H9 (cell line): ENCODE measurements at regions not wholly inside any gene's neighbourhood (a gene's known extent, or its start where the extent isn't known, plus 50 kb on each side); places are given as distances from the start of the nearest gene placed in this dataset.

Source experiments
- DNase-seq: peaks from one replicate; pipeline ENCODE4 v3.0.0-alpha.2; 2017
- H2AFZ ChIP-seq: one replicate; pipeline ENCODE4 v1.6.1; 2013; ENCODE audit warnings: mild to moderate bottlenecking, low read length, control low read depth, moderate library complexity
- H2AK5ac ChIP-seq: 2 replicates; pipeline ENCODE4 v1.6.1; 2013; ENCODE audit warnings: low read length, control low read depth, mixed read lengths; ENCODE audit not compliant: insufficient read length
- H2BK120ac ChIP-seq: one replicate; pipeline ENCODE4 v1.6.1; 2013; ENCODE audit warnings: low read depth, mild to moderate bottlenecking, low read length, control low read depth, inconsistent platforms; ENCODE audit not compliant: poor library complexity, severe bottlenecking
- H2BK12ac ChIP-seq: 2 replicates; pipeline ENCODE4 v1.6.1; 2013; ENCODE audit warnings: low read length, control low read depth, mixed read lengths, low read depth; ENCODE audit not compliant: insufficient read length
- H2BK15ac ChIP-seq: 2 replicates; pipeline ENCODE4 v1.6.1; 2013; ENCODE audit warnings: low read depth, low read length, control low read depth
- H2BK20ac ChIP-seq: one replicate; pipeline ENCODE4 v1.6.1; 2013; ENCODE audit warnings: low read depth, mild to moderate bottlenecking, low read length, control low read depth, inconsistent platforms; ENCODE audit not compliant: poor library complexity, severe bottlenecking
- H2BK5ac ChIP-seq: 2 replicates; pipeline ENCODE4 v1.6.1; 2013; ENCODE audit warnings: low read length, control low read depth, mixed read lengths; ENCODE audit not compliant: insufficient read length
- H3K14ac ChIP-seq: 2 replicates; pipeline ENCODE4 v1.6.1; 2013; ENCODE audit warnings: low read length, control low read depth; ENCODE audit not compliant: insufficient read depth
- H3K18ac ChIP-seq: 2 replicates; pipeline ENCODE4 v1.6.1; 2013; ENCODE audit warnings: low read depth, mild to moderate bottlenecking, mixed read lengths, low read length, control low read depth; ENCODE audit not compliant: insufficient read length
- H3K23ac ChIP-seq: 2 replicates; pipeline ENCODE4 v1.6.1; 2013; ENCODE audit warnings: low read length, control low read depth, mixed read lengths, low read depth; ENCODE audit not compliant: insufficient read length
- H3K23me2 ChIP-seq: 2 replicates; pipeline ENCODE4 v1.6.1; 2013; ENCODE audit warnings: low read depth, mild to moderate bottlenecking, mixed read lengths, low read length, control low read depth; ENCODE audit not compliant: insufficient read length, poor library complexity, severe bottlenecking
- H3K27ac ChIP-seq: 2 replicates; pipeline ENCODE4 v1.5.1; 2013; ENCODE audit warnings: low read length, control low read depth, mixed read lengths, low read depth; ENCODE audit not compliant: insufficient read length
- H3K27me3 ChIP-seq: 2 replicates; pipeline ENCODE4 v1.6.1; 2013; ENCODE audit warnings: low read length, control low read depth, inconsistent platforms; ENCODE audit not compliant: insufficient read depth
- H3K4ac ChIP-seq: 2 replicates; pipeline ENCODE4 v1.6.1; 2013; ENCODE audit warnings: low read depth, mild to moderate bottlenecking, control low read depth, inconsistent platforms, low read length, moderate library complexity
- H3K4me1 ChIP-seq: 2 replicates; pipeline ENCODE4 v1.6.1; 2013; ENCODE audit warnings: low read length, control low read depth, inconsistent platforms; ENCODE audit not compliant: insufficient read depth
- H3K4me2 ChIP-seq: 2 replicates; pipeline ENCODE4 v1.6.1; 2013; ENCODE audit warnings: low read length, control low read depth, mixed read lengths; ENCODE audit not compliant: insufficient read length, insufficient read depth
- H3K56ac ChIP-seq: 2 replicates; pipeline ENCODE4 v1.6.1; 2013; ENCODE audit warnings: low read depth, mild to moderate bottlenecking, mixed read lengths, low read length, control low read depth; ENCODE audit not compliant: insufficient read length
- H3K79me1 ChIP-seq: 2 replicates; pipeline ENCODE4 v1.6.1; 2013; ENCODE audit warnings: low read depth, mild to moderate bottlenecking, moderate library complexity, low read length, control low read depth, inconsistent platforms; ENCODE audit not compliant: insufficient read depth, poor library complexity, severe bottlenecking
- H3K79me2 ChIP-seq: 2 replicates; pipeline ENCODE4 v1.6.1; 2013; ENCODE audit warnings: low read length, control low read depth, inconsistent platforms; ENCODE audit not compliant: insufficient read depth
- H3K9ac ChIP-seq: 2 replicates; pipeline ENCODE4 v1.6.1; 2013; ENCODE audit warnings: low read length, control low read depth, mixed read lengths; ENCODE audit not compliant: insufficient read length; ENCODE audit errors: extremely low read depth
- H3K9me3 ChIP-seq: one replicate; pipeline ENCODE4 v1.6.1; 2013; ENCODE audit warnings: low read depth, low read length, inconsistent platforms; ENCODE audit not compliant: control insufficient read depth
- H3T11ph ChIP-seq: one replicate; pipeline ENCODE4 v1.6.1; 2013; ENCODE audit warnings: mild to moderate bottlenecking, low read length, control low read depth, inconsistent platforms
- H4K20me1 ChIP-seq: one replicate; pipeline ENCODE4 v1.6.1; 2013; ENCODE audit not compliant: control insufficient read depth, insufficient read length, insufficient read depth
- H4K5ac ChIP-seq: 2 replicates; pipeline ENCODE4 v1.6.1; 2013; ENCODE audit warnings: low read depth, mild to moderate bottlenecking, mixed read lengths, low read length, control low read depth; ENCODE audit not compliant: insufficient read length
- H4K8ac ChIP-seq: replicated peaks from 2 replicates; pipeline ENCODE4 v1.6.1; 2013; ENCODE audit warnings: low read length, control low read depth, mixed read lengths, low read depth; ENCODE audit not compliant: insufficient read length
- H4K91ac ChIP-seq: 2 replicates; pipeline ENCODE4 v1.6.1; 2013; ENCODE audit warnings: low read depth, mild to moderate bottlenecking, moderate library complexity, mixed read lengths, low read length, control low read depth; ENCODE audit not compliant: insufficient read length
- H3K27ac Mint-ChIP-seq, 3 experiments: 2 replicates in 2 of 3; 3 replicates in 1 of 3; pipeline ENCODE4 v1.8.0; 2020 to 2021; ENCODE audit warnings: mixed read lengths in 3 of 3, mild to moderate bottlenecking in 1 of 3, moderate library complexity in 1 of 3
- H3K27me3 Mint-ChIP-seq: 2 replicates; pipeline ENCODE4 v1.8.0; 2021; ENCODE audit warnings: low read depth, mild to moderate bottlenecking, moderate library complexity, mixed read lengths
- H3K36me3 Mint-ChIP-seq, 3 experiments: 2 replicates in 2 of 3; 3 replicates in 1 of 3; pipeline ENCODE4 v1.8.0; 2020 to 2021; ENCODE audit warnings: low read depth in 3 of 3, mixed read lengths in 3 of 3; ENCODE audit not compliant: insufficient read depth in 1 of 3
- H3K4me1 Mint-ChIP-seq, 2 experiments: 2 replicates each; pipeline ENCODE4 v1.8.0; 2020; ENCODE audit warnings: mixed read lengths in 2 of 2
- H3K4me3 Mint-ChIP-seq, 2 experiments: 2 replicates in 1 of 2; 3 replicates in 1 of 2; pipeline ENCODE4 v1.8.0; 2020 to 2021; ENCODE audit warnings: mild to moderate bottlenecking in 2 of 2, mixed read lengths in 2 of 2, moderate library complexity in 1 of 2
- H3K9me3 Mint-ChIP-seq, 2 experiments: 2 replicates in 1 of 2; 3 replicates in 1 of 2; pipeline ENCODE4 v1.8.0; 2020; ENCODE audit warnings: mild to moderate bottlenecking in 2 of 2, mixed read lengths in 2 of 2, moderate library complexity in 1 of 2
- WGBS: extraction: QIAGEN DNeasy Blood & Tissue Kit; methylation state at CpG from one replicate; pipeline ENCODE4 v1.1.7; 2013; ENCODE audit warnings: missing lambda C conversion rate, low lambda C conversion rate, mixed read lengths; ENCODE audit not compliant: insufficient read length; ENCODE audit errors: extremely low coverage; 5-methylcytosine and 5-hydroxymethylcytosine counted together
- TF ChIP-seq, protein P1 (sequence below): fragments of 200-600 bp; sonication (generic); conservative IDR thresholded peaks from 3 replicates; pipeline ENCODE4 v1.8.0; 2021; ENCODE audit warnings: antibody characterized with exemption, mild to moderate bottlenecking

DNA sequence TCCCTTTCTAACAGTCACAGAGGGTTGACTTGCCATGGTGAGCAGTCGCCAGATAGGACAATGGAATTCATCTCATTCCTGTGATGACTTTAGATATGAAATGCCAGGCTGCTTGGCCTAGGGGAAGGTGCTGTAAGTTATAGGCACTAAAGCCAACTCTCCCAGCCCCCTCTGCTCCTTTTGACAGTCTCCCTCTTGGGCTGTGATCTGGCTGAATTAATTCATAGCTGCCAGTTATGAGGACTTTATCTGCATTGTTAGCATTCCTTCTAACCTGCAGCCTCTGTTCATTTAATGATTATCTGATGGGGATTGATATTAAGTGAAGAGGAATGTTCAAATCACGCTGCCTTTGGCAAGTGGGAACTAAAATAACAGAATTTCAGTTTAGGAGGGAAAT is 427.1 kb upstream of the RASGRP1 start:
- Histone ChIP-seq H4K20me1 (no peaks in the 10 kb centered on the region), H2BK120ac (no peak overlapping the region), H3K9me3 (no peaks in the 10 kb centered on the region), H3K23me2 (no peaks in the 10 kb centered on the region), H2AK5ac (no peak overlapping the region), H2BK15ac (no peak overlapping the region), H2BK5ac (no peak overlapping the region), H3K27me3 (no peaks in the 10 kb centered on the region), H3K27ac (no peak overlapping the region), H3K79me2 (no peaks in the 10 kb centered on the region), H3K79me1 (no peaks in the 10 kb centered on the region), H4K91ac (no peak overlapping the region), H2BK20ac (no peak overlapping the region), H3K18ac (no peak overlapping the region), H4K5ac (no peak overlapping the region), H3K4me1 (no peaks in the 10 kb centered on the region), H2AFZ (no peak overlapping the region), H3K14ac (no peak overlapping the region), H3K4ac (no peak overlapping the region), H3K9ac (no peak overlapping the region), H4K8ac (no peak overlapping the region), H3K56ac (no peak overlapping the region), H3T11ph (no peak overlapping the region), H2BK12ac (no peak overlapping the region), H3K23ac (no peak overlapping the region), H3K4me2 (no peak overlapping the region)
- no CpG with 5 or more reads among the region's 2 CpGs for WGBS
- Mint-ChIP-seq H3K27me3 (no peaks in the 10 kb centered on the region; the same call in 1 of the 2 replicates), H3K9me3 (no peaks in the 10 kb centered on the region), H3K4me1 (no peaks in the 10 kb centered on the region), H3K36me3 (no peaks in the 10 kb centered on the region), H3K27ac (no peak overlapping the region), H3K4me3 (no peak overlapping the region)
- TF ChIP-seq, protein P1, sequence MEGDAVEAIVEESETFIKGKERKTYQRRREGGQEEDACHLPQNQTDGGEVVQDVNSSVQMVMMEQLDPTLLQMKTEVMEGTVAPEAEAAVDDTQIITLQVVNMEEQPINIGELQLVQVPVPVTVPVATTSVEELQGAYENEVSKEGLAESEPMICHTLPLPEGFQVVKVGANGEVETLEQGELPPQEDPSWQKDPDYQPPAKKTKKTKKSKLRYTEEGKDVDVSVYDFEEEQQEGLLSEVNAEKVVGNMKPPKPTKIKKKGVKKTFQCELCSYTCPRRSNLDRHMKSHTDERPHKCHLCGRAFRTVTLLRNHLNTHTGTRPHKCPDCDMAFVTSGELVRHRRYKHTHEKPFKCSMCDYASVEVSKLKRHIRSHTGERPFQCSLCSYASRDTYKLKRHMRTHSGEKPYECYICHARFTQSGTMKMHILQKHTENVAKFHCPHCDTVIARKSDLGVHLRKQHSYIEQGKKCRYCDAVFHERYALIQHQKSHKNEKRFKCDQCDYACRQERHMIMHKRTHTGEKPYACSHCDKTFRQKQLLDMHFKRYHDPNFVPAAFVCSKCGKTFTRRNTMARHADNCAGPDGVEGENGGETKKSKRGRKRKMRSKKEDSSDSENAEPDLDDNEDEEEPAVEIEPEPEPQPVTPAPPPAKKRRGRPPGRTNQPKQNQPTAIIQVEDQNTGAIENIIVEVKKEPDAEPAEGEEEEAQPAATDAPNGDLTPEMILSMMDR: no peak
- DNase-seq: no peak
